ENCODE measurements at regions not wholly inside any gene's neighbourhood (a gene's known extent, or its start where the extent isn't known, plus 50 kb on each side); places are given as distances from the start of the nearest gene placed in this dataset.

DNA sequence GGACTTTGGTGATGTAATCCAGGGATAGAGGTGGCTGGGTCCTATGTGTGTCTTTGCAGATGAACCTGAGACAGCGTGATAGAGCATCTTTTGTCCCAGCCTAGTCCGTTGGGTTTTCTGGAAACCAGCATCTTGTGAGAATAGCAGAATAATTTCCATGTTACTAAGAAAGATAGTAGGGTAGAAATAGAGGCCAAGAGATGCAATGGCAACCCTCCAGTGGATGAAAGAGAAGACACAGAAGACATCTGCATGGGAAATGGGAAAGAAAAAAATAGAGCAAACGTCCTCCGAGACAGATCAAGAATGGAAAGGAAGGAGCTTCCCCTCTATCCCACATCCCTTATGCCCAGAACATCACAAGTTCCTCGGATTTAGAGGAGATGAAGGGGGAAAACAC, 409.3 kb upstream of the TMEM132C start:
- in situ Hi-C loops (cut with MboI; ENCODE audit: low pct_unique_long_range_greater_than_20kb, low sequenced_read_pairs, unreplicated experiment), result no loop called here
- no peak for DNase-seq (ENCODE audit: low spot score)
- TF ChIP-seq, protein P1, sequence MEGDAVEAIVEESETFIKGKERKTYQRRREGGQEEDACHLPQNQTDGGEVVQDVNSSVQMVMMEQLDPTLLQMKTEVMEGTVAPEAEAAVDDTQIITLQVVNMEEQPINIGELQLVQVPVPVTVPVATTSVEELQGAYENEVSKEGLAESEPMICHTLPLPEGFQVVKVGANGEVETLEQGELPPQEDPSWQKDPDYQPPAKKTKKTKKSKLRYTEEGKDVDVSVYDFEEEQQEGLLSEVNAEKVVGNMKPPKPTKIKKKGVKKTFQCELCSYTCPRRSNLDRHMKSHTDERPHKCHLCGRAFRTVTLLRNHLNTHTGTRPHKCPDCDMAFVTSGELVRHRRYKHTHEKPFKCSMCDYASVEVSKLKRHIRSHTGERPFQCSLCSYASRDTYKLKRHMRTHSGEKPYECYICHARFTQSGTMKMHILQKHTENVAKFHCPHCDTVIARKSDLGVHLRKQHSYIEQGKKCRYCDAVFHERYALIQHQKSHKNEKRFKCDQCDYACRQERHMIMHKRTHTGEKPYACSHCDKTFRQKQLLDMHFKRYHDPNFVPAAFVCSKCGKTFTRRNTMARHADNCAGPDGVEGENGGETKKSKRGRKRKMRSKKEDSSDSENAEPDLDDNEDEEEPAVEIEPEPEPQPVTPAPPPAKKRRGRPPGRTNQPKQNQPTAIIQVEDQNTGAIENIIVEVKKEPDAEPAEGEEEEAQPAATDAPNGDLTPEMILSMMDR (IDR thresholded peaks at IDR 0.05; ENCODE audit: extremely low read depth, insufficient read depth, missing control alignments), result no peak

DNA sequence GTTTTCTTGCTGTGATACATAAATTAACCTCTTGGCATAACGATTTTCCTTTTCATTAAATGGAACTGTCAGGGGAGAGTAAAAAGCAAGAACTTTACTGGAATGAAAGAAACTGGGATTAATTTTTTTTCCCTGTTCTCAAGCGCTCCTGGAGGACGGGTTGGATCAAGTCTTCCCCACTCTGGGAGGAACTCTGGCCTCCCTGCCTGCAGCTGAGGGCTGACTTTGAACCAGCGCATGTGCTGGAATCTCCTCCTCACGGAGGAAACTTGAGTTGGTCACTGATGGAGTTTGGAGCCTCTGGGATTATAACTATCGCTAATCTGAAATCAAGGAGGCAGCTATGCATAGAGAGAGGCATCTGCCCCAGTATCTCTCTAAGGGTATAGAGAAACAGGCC, 406.4 kb upstream of the TMEM132C start:
- in situ Hi-C loops (cut with MboI; ENCODE audit: low pct_unique_long_range_greater_than_20kb, low sequenced_read_pairs, unreplicated experiment), result no loop called here
- TF ChIP-seq, protein P1 (IDR thresholded peaks at IDR 0.05; ENCODE audit: extremely low read depth, insufficient read depth, missing control alignments), result no peak
- no peak for DNase-seq (ENCODE audit: low spot score)

- in situ Hi-C loops (cut with MboI; ENCODE audit: low pct_unique_long_range_greater_than_20kb, low sequenced_read_pairs, unreplicated experiment), result no loop called here
- no peak for DNase-seq (ENCODE audit: low spot score)
- TF ChIP-seq, protein P1 (IDR thresholded peaks at IDR 0.05; ENCODE audit: extremely low read depth, insufficient read depth, missing control alignments), result no peak
Measured at GRCh38 chr12:127861406-127861805, 405.6 kb upstream of the TMEM132C start.

GRCh38 chr12:127873306-127873705, 393.7 kb upstream of the TMEM132C start:
- in situ Hi-C loops (cut with MboI; ENCODE audit: low pct_unique_long_range_greater_than_20kb, low sequenced_read_pairs, unreplicated experiment), result no loop called here
- TF ChIP-seq, protein P1 (IDR thresholded peaks at IDR 0.05; ENCODE audit: extremely low read depth, insufficient read depth, missing control alignments), result no peak

DNA sequence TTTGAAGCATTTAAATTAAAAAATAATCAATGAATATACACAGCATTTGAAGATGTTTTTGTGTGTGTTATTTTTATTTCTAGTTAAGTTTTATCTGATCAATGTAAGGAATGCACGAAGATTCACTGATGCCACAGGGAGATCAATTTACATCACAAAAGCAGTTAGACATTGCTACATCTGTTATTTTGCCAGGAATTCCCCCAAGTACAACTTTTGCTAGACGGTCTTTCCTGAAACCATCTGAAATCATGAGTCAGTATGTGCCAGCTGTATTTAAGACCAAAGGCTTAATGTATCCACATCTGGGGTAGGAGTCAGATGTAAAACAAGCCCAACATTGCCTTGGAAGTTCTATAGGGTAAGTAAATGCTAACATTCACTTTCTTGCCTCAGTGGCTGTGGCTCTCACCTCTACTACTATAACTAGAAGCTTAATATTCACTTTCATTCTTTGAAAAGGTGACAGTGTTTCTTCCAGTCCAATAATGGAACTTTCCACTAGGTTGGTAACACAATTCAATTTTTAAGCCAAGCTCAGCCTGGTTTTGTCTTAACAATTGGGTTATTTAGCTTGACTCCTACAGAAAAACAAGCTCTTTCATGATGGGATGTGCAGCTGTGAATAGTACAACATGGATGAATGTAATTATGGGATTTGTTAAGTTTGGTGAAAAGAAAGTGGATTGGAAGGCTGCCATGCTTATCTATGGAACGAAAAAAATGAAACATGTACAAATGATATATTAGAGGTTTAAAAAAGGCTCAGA, 385.4 kb upstream of the TMEM132C start:
- in situ Hi-C loops (cut with MboI; ENCODE audit: low pct_unique_long_range_greater_than_20kb, low sequenced_read_pairs, unreplicated experiment), result no loop called here
- DNase-seq (ENCODE audit: low spot score), result no peak
- TF ChIP-seq, protein P1 (IDR thresholded peaks at IDR 0.05; ENCODE audit: extremely low read depth, insufficient read depth, missing control alignments), result no peak

More at GRCh38 chr12:127873306-127873705, 393.7 kb upstream of the TMEM132C start:
- DNase-seq (ENCODE audit: low spot score), result no peak

GRCh38 chr12:127883013-127883412, 384.0 kb upstream of the TMEM132C start:
- in situ Hi-C loops (cut with MboI; ENCODE audit: low pct_unique_long_range_greater_than_20kb, low sequenced_read_pairs, unreplicated experiment), result no loop called here

More at GRCh38 chr12:127883013-127883412, 384.0 kb upstream of the TMEM132C start:
- no peak for DNase-seq (ENCODE audit: low spot score)
- TF ChIP-seq, protein P1 (IDR thresholded peaks at IDR 0.05; ENCODE audit: extremely low read depth, insufficient read depth, missing control alignments), result no peak

Data from GM13977 (cell line).